Tibial nerve (tissue), 4 donors: ENCODE measurements at regions not wholly inside any gene's neighbourhood (a gene's known extent, or its start where the extent isn't known, plus 50 kb on each side); places are given as distances from the start of the nearest gene placed in this dataset.

Experiments
- DNase-seq, 2 donors: peaks; one replicate each; pipeline ENCODE4 v3.0.0-alpha.2; 2019; ENCODE audit warnings: low spot score in 2 of 2
- H3K27ac ChIP-seq, 4 donors: fragments of 200-600 bp; sonication (generic) in 3 of 4; one replicate each; pipeline ENCODE4 v1.5.1; 2017 to 2019; ENCODE audit warnings: mild to moderate bottlenecking in 1 of 4
- H3K27me3 ChIP-seq, 2 donors: fragments of 200-600 bp; sonication (generic) in 1 of 2; one replicate each; pipeline versions ENCODE4 v1.5.1 to v1.6.0; 2017 to 2019
- H3K36me3 ChIP-seq, 3 donors: fragments of 200-600 bp; sonication (generic); one replicate each; pipeline ENCODE4 v1.5.1; 2018 to 2019
- H3K4me1 ChIP-seq, 4 donors: fragments of 200-600 bp; sonication (generic) in 3 of 4; one replicate each; pipeline ENCODE4 v1.5.1; 2017 to 2019
- H3K4me3 ChIP-seq, 4 donors: fragments of 200-600 bp; sonication (generic) in 3 of 4; one replicate each; pipeline ENCODE4 v1.5.1; 2017 to 2019; ENCODE audit warnings: mild to moderate bottlenecking in 1 of 4, moderate library complexity in 1 of 4
- H3K9me3 ChIP-seq, 4 donors: fragments of 200-600 bp; sonication (generic) in 3 of 4; one replicate each; pipeline ENCODE4 v1.5.1; 2017 to 2019
- EP300 ChIP-seq, 2 donors: sonication (generic); formaldehyde crosslinking; IDR thresholded peaks; one replicate each; pipeline ENCODE4 v1.6.1; 2017; ENCODE audit warnings: antibody characterized with exemption in 2 of 2, mild to moderate bottlenecking in 1 of 2
- POLR2A ChIP-seq, 2 donors: fragments of 450-650 bp; IDR thresholded peaks; one replicate each; pipeline ENCODE4 v1.6.1; 2017; ENCODE audit warnings: antibody characterized with exemption in 2 of 2, mild to moderate bottlenecking in 2 of 2, moderate library complexity in 2 of 2
- WGBS, 2 donors: methylation state at CpG; one replicate each; pipeline ENCODE4 v1.1.5; 2018; 5-methylcytosine and 5-hydroxymethylcytosine counted together
- TF ChIP-seq, protein P1 (sequence below), 5 experiments: fragments of 200-600 bp in 3 of 5; fragments of 450-650 bp in 2 of 5; sonication (generic) in 3 of 5; IDR thresholded peaks; one replicate each; pipeline ENCODE4 v1.5.1; 2016 to 2019; ENCODE audit warnings: antibody characterized with exemption in 5 of 5, mild to moderate bottlenecking in 3 of 5, moderate library complexity in 2 of 5

DNA sequence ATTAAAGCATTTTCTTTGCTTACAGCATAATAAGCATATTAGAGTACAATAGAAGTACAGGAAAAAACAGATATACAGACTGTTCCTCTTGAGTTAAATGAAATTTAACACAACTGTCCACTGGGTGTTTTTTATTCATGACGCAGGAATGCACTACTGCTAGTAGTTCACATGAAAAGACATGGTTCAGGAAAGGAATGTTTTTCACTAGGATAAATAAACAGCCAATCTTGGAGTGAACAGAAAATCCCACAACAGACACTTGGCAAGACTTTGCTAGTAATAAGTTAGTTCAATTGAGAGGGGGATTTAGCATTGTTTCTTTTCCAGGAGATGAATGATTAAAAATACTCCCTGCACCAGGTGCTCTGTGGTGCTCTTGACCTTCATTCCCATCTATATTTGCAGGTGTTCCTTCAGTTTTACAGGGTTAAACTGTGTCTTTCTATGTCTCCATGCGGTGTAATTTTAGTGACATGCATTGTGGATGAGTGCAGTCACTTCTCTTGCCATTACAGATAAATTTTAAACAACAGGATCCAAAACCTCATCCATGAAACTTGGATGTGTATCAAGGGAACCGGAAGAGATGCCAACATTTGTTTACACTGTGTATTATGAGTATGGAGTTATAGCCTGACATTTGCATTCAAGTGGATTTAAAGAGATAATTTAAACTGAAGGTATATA, 796.6 kb downstream of the DSC3 start:
- Histone ChIP-seq H3K36me3 (no peaks in the 10 kb centered on the region), H3K9me3 (no peaks in the 10 kb centered on the region), H3K4me1 (no peaks in the 10 kb centered on the region), H3K27ac (no peak overlapping the region), H3K4me3 (no peak overlapping the region), H3K27me3 (no peaks in the 10 kb centered on the region)
- TF ChIP-seq, protein P1, sequence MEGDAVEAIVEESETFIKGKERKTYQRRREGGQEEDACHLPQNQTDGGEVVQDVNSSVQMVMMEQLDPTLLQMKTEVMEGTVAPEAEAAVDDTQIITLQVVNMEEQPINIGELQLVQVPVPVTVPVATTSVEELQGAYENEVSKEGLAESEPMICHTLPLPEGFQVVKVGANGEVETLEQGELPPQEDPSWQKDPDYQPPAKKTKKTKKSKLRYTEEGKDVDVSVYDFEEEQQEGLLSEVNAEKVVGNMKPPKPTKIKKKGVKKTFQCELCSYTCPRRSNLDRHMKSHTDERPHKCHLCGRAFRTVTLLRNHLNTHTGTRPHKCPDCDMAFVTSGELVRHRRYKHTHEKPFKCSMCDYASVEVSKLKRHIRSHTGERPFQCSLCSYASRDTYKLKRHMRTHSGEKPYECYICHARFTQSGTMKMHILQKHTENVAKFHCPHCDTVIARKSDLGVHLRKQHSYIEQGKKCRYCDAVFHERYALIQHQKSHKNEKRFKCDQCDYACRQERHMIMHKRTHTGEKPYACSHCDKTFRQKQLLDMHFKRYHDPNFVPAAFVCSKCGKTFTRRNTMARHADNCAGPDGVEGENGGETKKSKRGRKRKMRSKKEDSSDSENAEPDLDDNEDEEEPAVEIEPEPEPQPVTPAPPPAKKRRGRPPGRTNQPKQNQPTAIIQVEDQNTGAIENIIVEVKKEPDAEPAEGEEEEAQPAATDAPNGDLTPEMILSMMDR (IDR thresholded peaks at IDR 0.05), result no peak
- no peak for TF ChIP-seq EP300 (IDR thresholded peaks at IDR 0.05)
- TF ChIP-seq POLR2A (IDR thresholded peaks at IDR 0.05), result no peak
- DNase-seq, result no peak
- WGBS, 2 donors, result 41 to 43% methylated on average over 3 of the region's 3 CpGs

- H3K27ac ChIP-seq, result no peak overlapping the region
- no peaks in the 10 kb centered on the region for H3K36me3 ChIP-seq
- no peaks in the 10 kb centered on the region for H3K4me1 ChIP-seq
- DNase-seq, result no peak
- no peaks in the 10 kb centered on the region for H3K9me3 ChIP-seq
- H3K27me3 ChIP-seq, result no peaks in the 10 kb centered on the region
- no peak overlapping the region for H3K4me3 ChIP-seq
- TF ChIP-seq EP300 (IDR thresholded peaks at IDR 0.05) (no peak), POLR2A (IDR thresholded peaks at IDR 0.05) (no peak)
- TF ChIP-seq, protein P1 (IDR thresholded peaks at IDR 0.05), result no peak
Observed at GRCh38 chr18:30234755-30235154, 807.8 kb downstream of the DSC3 start.

DNA sequence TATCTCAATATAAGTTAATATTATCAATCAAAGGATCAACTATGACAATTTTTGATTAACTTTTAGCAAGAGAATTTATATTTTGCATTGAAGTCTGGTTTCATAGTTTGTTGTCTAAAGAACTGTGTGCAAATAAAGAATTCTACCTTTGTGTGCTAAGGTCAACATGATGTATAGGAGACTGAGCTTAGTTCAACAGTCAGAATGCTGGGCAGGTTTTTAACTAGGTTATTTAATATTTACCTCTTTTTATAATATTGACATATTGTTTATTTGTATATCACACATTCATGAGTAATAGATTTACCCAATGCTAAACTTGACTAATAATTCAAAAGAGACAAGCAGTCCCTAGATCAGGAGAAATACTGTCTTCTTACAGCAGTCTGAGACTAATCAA, 831.4 kb downstream of the DSC3 start:
- Histone ChIP-seq H3K4me1 (no peaks in the 10 kb centered on the region), H3K27ac (no peak overlapping the region), H3K9me3 (no peaks in the 10 kb centered on the region), H3K27me3 (no peaks in the 10 kb centered on the region), H3K36me3 (no peaks in the 10 kb centered on the region), H3K4me3 (no peak overlapping the region)
- TF ChIP-seq EP300 (IDR thresholded peaks at IDR 0.05) (no peak), POLR2A (IDR thresholded peaks at IDR 0.05) (no peak)
- TF ChIP-seq, protein P1 (IDR thresholded peaks at IDR 0.05), result no peak
- no peak for DNase-seq

- DNase-seq, result no peak
- Histone ChIP-seq H3K4me3 (no peak overlapping the region), H3K27me3 (no peaks in the 10 kb centered on the region), H3K27ac (no peak overlapping the region), H3K9me3 (no peaks in the 10 kb centered on the region), H3K4me1 (no peaks in the 10 kb centered on the region), H3K36me3 (no peaks in the 10 kb centered on the region)
- TF ChIP-seq, protein P1 (IDR thresholded peaks at IDR 0.05), result no peak
- TF ChIP-seq POLR2A (IDR thresholded peaks at IDR 0.05), result no peak
- TF ChIP-seq EP300 (IDR thresholded peaks at IDR 0.05), result no peak
- whole genome bisulfite sequencing, 2 donors, result 71% methylated on average over 1 of the region's 1 CpG; no CpG with 5 or more reads in 1 of the 2 donors
Observed at GRCh38 chr18:30208546-30208945, 834.0 kb downstream of the DSC3 start.

- TF ChIP-seq POLR2A (IDR thresholded peaks at IDR 0.05) (no peak), EP300 (IDR thresholded peaks at IDR 0.05) (no peak)
- TF ChIP-seq, protein P1 (IDR thresholded peaks at IDR 0.05), result no peak
- WGBS, 2 donors, result 96 to 100% methylated on average over 1 to 3 of the region's 3 CpGs
- H3K27ac ChIP-seq, result no peak overlapping the region
- H3K9me3 ChIP-seq, result peaks cover 0 to 26% (median 4%) of the 10 kb centered on the region in 4 donors
- no peak for DNase-seq
- H3K27me3 ChIP-seq, result no peaks in the 10 kb centered on the region
- H3K36me3 ChIP-seq, result no peaks in the 10 kb centered on the region
- H3K4me3 ChIP-seq, result no peak overlapping the region
- no peaks in the 10 kb centered on the region for H3K4me1 ChIP-seq
Observed at GRCh38 chr18:30192216-30192615, 850.3 kb downstream of the DSC3 start.
